Vagina (tissue), 2 donors: ENCODE measurements at regions not wholly inside any gene's neighbourhood (a gene's known extent, or its start where the extent isn't known, plus 50 kb on each side); places are given as distances from the start of the nearest gene placed in this dataset.

Experiments used
- CTCF ChIP-seq, 3 experiments: fragments of 450-650 bp in 2 of 3; fragments of 200-600 bp in 1 of 3; sonication (generic) in 1 of 3; IDR thresholded peaks; one replicate each; pipeline ENCODE4 v1.5.1; 2017 to 2019; ENCODE audit warnings: antibody characterized with exemption in 3 of 3, mild to moderate bottlenecking in 2 of 3, moderate library complexity in 2 of 3
- POLR2AphosphoS5 ChIP-seq, 2 donors: sonication (generic); formaldehyde crosslinking; IDR thresholded peaks; one replicate each; pipeline ENCODE4 v1.9.0; 2017; ENCODE audit warnings: antibody characterized with exemption in 2 of 2, mild to moderate bottlenecking in 2 of 2, low read depth in 1 of 2; ENCODE audit not compliant: insufficient read depth in 1 of 2

GRCh38 chr7:57201021-57201894 lies 69.0 kb upstream of the ZNF479 start:
- TF ChIP-seq CTCF (IDR thresholded peaks at IDR 0.05), result no peak
- no peak for TF ChIP-seq POLR2AphosphoS5 (IDR thresholded peaks at IDR 0.05; ENCODE audit: insufficient read depth in 1 of 2, low read depth in 1 of 2)
